A549 (cell line): ENCODE measurements at regions not wholly inside any gene's neighbourhood (a gene's known extent, or its start where the extent isn't known, plus 50 kb on each side); places are given as distances from the start of the nearest gene placed in this dataset.

Experiments
- ATAC-seq, 2 experiments: fragments of 200-7000 bp in 1 of 2; fragments of >200 bp in 1 of 2; cut with Nextera tagmentation in 1 of 2; cut with Tn5 transposase in 1 of 2; 3 replicates each; pipeline versions ENCODE4 v1.8.0 to v1.9.1; 2018 to 2020; ENCODE audit warnings: mild to moderate bottlenecking in 1 of 2, moderate library complexity in 1 of 2
- CTCF ChIA-PET: fragments of 300-600 bp; sonication (Branson Sonifier 250); formaldehyde crosslinking; extraction: SDS; loops from one replicate; lab custom pipeline; 2021; ENCODE audit warnings: antibody characterized with exemption, inconsistent platforms; lab: Yijun Ruan, JAX
- POLR2A ChIA-PET: fragments of 350-600 bp; formaldehyde crosslinking; extraction: SDS; loops from one replicate; lab custom pipeline; 2021; ENCODE audit warnings: antibody characterized with exemption, inconsistent platforms; lab: Yijun Ruan, JAX
- DNase-seq, 2 experiments: peaks; one replicate each; pipeline versions ENCODE4 v3.0.0 to v3.0.0-alpha.2; 2011 to 2016; ENCODE audit warnings: low read depth in 1 of 2, low spot score in 1 of 2
- FAIRE-seq: peaks from 2 replicates; lab custom pipeline; 2011; peaks lifted over from hg19 to GRCh38; lab: Jason Lieb, UNC
- H3K27ac ChIP-seq, 2 experiments: fragments of >200 bp; sonication (Bioruptor Twin); formaldehyde crosslinking; 3 replicates each; pipeline ENCODE4 v1.5.1; 2016 to 2017
- H3K4me1 ChIP-seq: fragments of >200 bp; sonication (Bioruptor Twin); formaldehyde crosslinking; 3 replicates; pipeline ENCODE4 v1.6.1; 2016
- H3K4me2 ChIP-seq: fragments of >200 bp; sonication (Bioruptor Twin); formaldehyde crosslinking; 3 replicates; pipeline ENCODE4 v1.6.1; 2016
- H3K4me3 ChIP-seq: fragments of >200 bp; sonication (Bioruptor Twin); formaldehyde crosslinking; 3 replicates; pipeline ENCODE4 v1.5.1; 2016
- H3K9me3 ChIP-seq: fragments of >200 bp; sonication (Bioruptor Twin); formaldehyde crosslinking; 3 replicates; pipeline ENCODE4 v1.6.1; 2016
- ATOH8 ChIP-seq: fragments of 250-450 bp; sonication (Bioruptor Pico); IDR thresholded peaks from 2 replicates; pipeline ENCODE4 v1.5.0; 2020; ENCODE audit warnings: low read depth, mild to moderate bottlenecking, moderate library complexity
- CEBPB ChIP-seq, 2 experiments: fragments of >200 bp in 1 of 2; sonication (Bioruptor Twin) in 1 of 2; formaldehyde crosslinking in 1 of 2; IDR thresholded peaks; 2 replicates each; pipeline ENCODE4 v1.6.1; 2012 to 2016
- EHMT2 ChIP-seq: fragments of 200-600 bp; sonication (generic); IDR thresholded peaks from 2 replicates; pipeline ENCODE4 v1.6.1; 2016; ENCODE audit warnings: antibody characterized with exemption, low read depth, mild to moderate bottlenecking, moderate library complexity
- ELK1 ChIP-seq: fragments of 150-350 bp; IDR thresholded peaks from 2 replicates; pipeline ENCODE4 v1.6.1; 2014; ENCODE audit warnings: low read depth, mild to moderate bottlenecking, low read length
- ESRRA ChIP-seq: fragments of 150-350 bp; IDR thresholded peaks from 2 replicates; pipeline ENCODE4 v1.6.1; 2014; ENCODE audit warnings: mild to moderate bottlenecking, low read length, borderline replicate concordance
- FOSB ChIP-seq: fragments of 250-450 bp; sonication (Bioruptor Pico); IDR thresholded peaks from 2 replicates; pipeline ENCODE4 v1.5.0; 2020; ENCODE audit warnings: mild to moderate bottlenecking, moderate library complexity
- HES2 ChIP-seq: fragments of >200 bp; sonication (Bioruptor Twin); formaldehyde crosslinking; IDR thresholded peaks from 2 replicates; pipeline ENCODE4 v1.6.1; 2016
- HMGXB4 ChIP-seq: fragments of 250-450 bp; sonication (Bioruptor Pico); IDR thresholded peaks from 2 replicates; pipeline ENCODE4 v1.5.0; 2021; ENCODE audit warnings: mild to moderate bottlenecking, moderate library complexity, borderline replicate concordance
- HOXA7 ChIP-seq: fragments of 250-450 bp; sonication (Bioruptor Pico); IDR thresholded peaks from 2 replicates; pipeline ENCODE4 v1.5.0; 2020; ENCODE audit warnings: mild to moderate bottlenecking, moderate library complexity
- KDM1A ChIP-seq: fragments of 200-600 bp; sonication (generic); IDR thresholded peaks from 2 replicates; pipeline ENCODE4 v1.6.1; 2016; ENCODE audit warnings: low read depth, mild to moderate bottlenecking
- NFE2L2 ChIP-seq: fragments of 150-350 bp; conservative IDR thresholded peaks from 2 replicates; pipeline ENCODE4 v1.6.1; 2014; ENCODE audit warnings: low read length
- NPAS2 ChIP-seq: fragments of 250-450 bp; sonication (Bioruptor Pico); IDR thresholded peaks from 2 replicates; pipeline ENCODE4 v1.8.0; 2022; ENCODE audit warnings: mild to moderate bottlenecking, moderate library complexity, borderline replicate concordance
- POLR2A ChIP-seq: IDR thresholded peaks from 2 replicates; pipeline ENCODE4 v1.6.1; 2012; ENCODE audit warnings: mild to moderate bottlenecking, low read length
- POLR2AphosphoS2 ChIP-seq: conservative IDR thresholded peaks from 2 replicates; pipeline ENCODE4 v1.6.1; 2012; ENCODE audit warnings: low read length, improper control_type of control experiment, inconsistent platforms
- REST ChIP-seq: fragments of 200-600 bp; sonication (generic); IDR thresholded peaks from 2 replicates; pipeline ENCODE4 v1.6.1; 2016; ENCODE audit warnings: antibody characterized with exemption, mild to moderate bottlenecking, moderate library complexity
- RFX5 ChIP-seq: fragments of 450-650 bp; IDR thresholded peaks from 2 replicates; pipeline ENCODE4 v1.7.1; 2014; ENCODE audit warnings: antibody characterized with exemption, mild to moderate bottlenecking, moderate library complexity
- ZC3H11A ChIP-seq: fragments of 450-650 bp; IDR thresholded peaks from 2 replicates; pipeline ENCODE4 v1.6.1; 2014; ENCODE audit warnings: antibody characterized with exemption, mild to moderate bottlenecking
- ZSCAN20 ChIP-seq: fragments of 250-450 bp; sonication (Bioruptor Pico); IDR thresholded peaks from 2 replicates; pipeline ENCODE4 v1.8.0; 2022; ENCODE audit warnings: mild to moderate bottlenecking, moderate library complexity
- WGBS: methylation state at CpG from one replicate; pipeline ENCODE4 v1.1.6; 2017; ENCODE audit errors: missing lambda C conversion rate; 5-methylcytosine and 5-hydroxymethylcytosine counted together

GRCh38 chr5:164005071-164005470, 499.7 kb downstream of the MAT2B start:
- POLR2A ChIA-PET = no interaction called here
- FAIRE-seq = no peak

More at GRCh38 chr5:164005071-164005470, 499.7 kb downstream of the MAT2B start:
- Histone ChIP-seq H3K4me2 (no peak overlapping the region), H3K27ac (no peak overlapping the region), H3K9me3 (no peaks in the 10 kb centered on the region), H3K4me3 (no peak overlapping the region), H3K4me1 (no peaks in the 10 kb centered on the region)
- no peak for DNase-seq
- no peak for ATAC-seq
- WGBS = 4% methylated on average over 1 of the region's 1 CpG
- no peak for TF ChIP-seq KDM1A
- TF ChIP-seq ATOH8 (CRISPR knock-in tag) = no peak
- no peak for TF ChIP-seq NFE2L2
- TF ChIP-seq FOSB (CRISPR knock-in tag) = no peak
- TF ChIP-seq REST = no peak
- TF ChIP-seq POLR2A = no peak
- no peak for TF ChIP-seq POLR2AphosphoS2
- TF ChIP-seq HOXA7 (CRISPR knock-in tag) = no peak
- no peak for TF ChIP-seq NPAS2
- no peak for TF ChIP-seq ELK1
- TF ChIP-seq EHMT2 = no peak
- no peak for TF ChIP-seq HES2
- TF ChIP-seq CEBPB (IDR thresholded peaks at IDR 0.05) = no peak
- TF ChIP-seq RFX5 = no peak
- TF ChIP-seq ZC3H11A = no peak
- TF ChIP-seq ZSCAN20 (CRISPR knock-in tag) = no peak
- no peak for TF ChIP-seq HMGXB4 (CRISPR knock-in tag)
- TF ChIP-seq ESRRA = no peak
- CTCF ChIA-PET = interaction anchor here (1.2 kb wide), 1 partner anchor 8 kb away, joined by 4 read pairs; no protein-coding TSS in a partner anchor
